Lung (tissue), 11 donors: ENCODE measurements at regions not wholly inside any gene's neighbourhood (a gene's known extent, or its start where the extent isn't known, plus 50 kb on each side); places are given as distances from the start of the nearest gene placed in this dataset.
A peak's percentile ranks its signal among the peaks of the same experiment; 100 is the strongest.

ENCODE experiments used
- ATAC-seq: fragments of 200-7000 bp; cut with Tn5 transposase; one replicate; pipeline ENCODE4 v1.9.1; 2020; ENCODE audit warnings: moderate number of reproducible peaks; ENCODE audit not compliant: insufficient read depth, low FRiP score
- DNase-seq, 3 donors: peaks; one replicate each; pipeline ENCODE4 v3.0.0-alpha.2; 2013 to 2017
- H3K27ac ChIP-seq, 2 donors: one replicate each; pipeline ENCODE4 v1.5.1; 2013; ENCODE audit warnings: mild to moderate bottlenecking in 2 of 2, moderate library complexity in 2 of 2, control low read depth in 1 of 2, inconsistent platforms in 1 of 2, low read depth in 1 of 2, low read length in 1 of 2
- H3K27me3 ChIP-seq, 3 donors: one replicate each; pipeline ENCODE4 v1.5.1; 2013; ENCODE audit warnings: low read length in 2 of 3; ENCODE audit not compliant: control insufficient read depth in 3 of 3, insufficient read depth in 3 of 3
- H3K36me3 ChIP-seq, 4 donors: one replicate each; pipeline ENCODE4 v1.5.1; 2013; ENCODE audit warnings: low read length in 4 of 4, mild to moderate bottlenecking in 1 of 4, moderate library complexity in 1 of 4; ENCODE audit not compliant: control insufficient read depth in 4 of 4, insufficient read depth in 4 of 4
- H3K4me1 ChIP-seq, 5 donors: one replicate each; pipeline ENCODE4 v1.5.1; 2013; ENCODE audit warnings: low read length in 5 of 5, mild to moderate bottlenecking in 2 of 5, moderate library complexity in 1 of 5; ENCODE audit not compliant: control insufficient read depth in 5 of 5, insufficient read depth in 5 of 5
- H3K4me3 ChIP-seq: one replicate; pipeline ENCODE4 v1.5.1; 2013; ENCODE audit warnings: mild to moderate bottlenecking, control low read depth, moderate library complexity
- H3K9ac ChIP-seq, 2 donors: one replicate each; pipeline ENCODE4 v1.5.1; 2013; ENCODE audit warnings: low read length in 2 of 2, control low read depth in 1 of 2; ENCODE audit not compliant: insufficient read depth in 1 of 2
- H3K9me3 ChIP-seq, 4 donors: one replicate each; pipeline ENCODE4 v1.5.1; 2013; ENCODE audit warnings: low read length in 3 of 4, mild to moderate bottlenecking in 1 of 4, moderate library complexity in 1 of 4; ENCODE audit not compliant: control insufficient read depth in 4 of 4, insufficient read depth in 3 of 4
- WGBS, 2 donors: extraction: QIAGEN DNeasy Blood & Tissue Kit; methylation state at CpG; one replicate each; pipeline ENCODE4 v1.1.7; 2013; 5-methylcytosine and 5-hydroxymethylcytosine counted together
- TF ChIP-seq, protein P1 (sequence below): IDR thresholded peaks from 2 replicates; pipeline ENCODE4 v1.5.1; 2012; ENCODE audit warnings: mild to moderate bottlenecking; ENCODE audit errors: control extremely low read depth, extremely low read depth
- donor health status: control.
- donor health status: control.
- donor health status: Bipolar disorder and iron deficiency.
- donor health status: healthy.
- donor health status: DM: yes; HTN: yes; CAD: no.

DNA sequence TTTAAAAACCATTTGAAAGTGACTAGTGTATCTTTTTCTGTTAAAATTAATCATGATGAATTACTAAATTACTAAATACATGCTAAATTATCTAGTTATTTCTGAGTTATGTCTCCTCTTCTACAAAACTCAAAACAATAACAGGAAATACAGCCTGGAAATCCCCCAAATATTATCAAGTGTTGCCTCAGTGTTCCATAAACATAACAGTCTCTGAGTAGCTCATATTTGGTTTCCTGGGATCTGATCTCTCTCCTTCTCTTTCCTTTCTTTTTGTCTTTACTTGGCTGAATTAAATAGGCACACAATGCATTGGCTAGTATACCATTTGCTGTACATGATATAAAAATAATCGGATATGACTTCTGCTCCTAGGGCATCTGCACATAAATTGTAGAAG, 277.6 kb upstream of the IGFBP3 start:
- TF ChIP-seq, protein P1, sequence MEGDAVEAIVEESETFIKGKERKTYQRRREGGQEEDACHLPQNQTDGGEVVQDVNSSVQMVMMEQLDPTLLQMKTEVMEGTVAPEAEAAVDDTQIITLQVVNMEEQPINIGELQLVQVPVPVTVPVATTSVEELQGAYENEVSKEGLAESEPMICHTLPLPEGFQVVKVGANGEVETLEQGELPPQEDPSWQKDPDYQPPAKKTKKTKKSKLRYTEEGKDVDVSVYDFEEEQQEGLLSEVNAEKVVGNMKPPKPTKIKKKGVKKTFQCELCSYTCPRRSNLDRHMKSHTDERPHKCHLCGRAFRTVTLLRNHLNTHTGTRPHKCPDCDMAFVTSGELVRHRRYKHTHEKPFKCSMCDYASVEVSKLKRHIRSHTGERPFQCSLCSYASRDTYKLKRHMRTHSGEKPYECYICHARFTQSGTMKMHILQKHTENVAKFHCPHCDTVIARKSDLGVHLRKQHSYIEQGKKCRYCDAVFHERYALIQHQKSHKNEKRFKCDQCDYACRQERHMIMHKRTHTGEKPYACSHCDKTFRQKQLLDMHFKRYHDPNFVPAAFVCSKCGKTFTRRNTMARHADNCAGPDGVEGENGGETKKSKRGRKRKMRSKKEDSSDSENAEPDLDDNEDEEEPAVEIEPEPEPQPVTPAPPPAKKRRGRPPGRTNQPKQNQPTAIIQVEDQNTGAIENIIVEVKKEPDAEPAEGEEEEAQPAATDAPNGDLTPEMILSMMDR, result no peak
- Histone ChIP-seq H3K27me3 (no peaks in the 10 kb centered on the region), H3K4me3 (no peak overlapping the region), H3K4me1 (peaks cover 0 to 9% (median 0%) of the 10 kb centered on the region in 5 donors), H3K36me3 (no peaks in the 10 kb centered on the region), H3K27ac (no peak overlapping the region), H3K9me3 (no peaks in the 10 kb centered on the region), H3K9ac (no peak overlapping the region)
- peak in 2 of 3 donors; percentile 69 to 78 for DNase-seq
- WGBS, 2 donors, result 72 to 88% methylated on average over 1 of the region's 1 CpG
- ATAC-seq, result no peak

DNA sequence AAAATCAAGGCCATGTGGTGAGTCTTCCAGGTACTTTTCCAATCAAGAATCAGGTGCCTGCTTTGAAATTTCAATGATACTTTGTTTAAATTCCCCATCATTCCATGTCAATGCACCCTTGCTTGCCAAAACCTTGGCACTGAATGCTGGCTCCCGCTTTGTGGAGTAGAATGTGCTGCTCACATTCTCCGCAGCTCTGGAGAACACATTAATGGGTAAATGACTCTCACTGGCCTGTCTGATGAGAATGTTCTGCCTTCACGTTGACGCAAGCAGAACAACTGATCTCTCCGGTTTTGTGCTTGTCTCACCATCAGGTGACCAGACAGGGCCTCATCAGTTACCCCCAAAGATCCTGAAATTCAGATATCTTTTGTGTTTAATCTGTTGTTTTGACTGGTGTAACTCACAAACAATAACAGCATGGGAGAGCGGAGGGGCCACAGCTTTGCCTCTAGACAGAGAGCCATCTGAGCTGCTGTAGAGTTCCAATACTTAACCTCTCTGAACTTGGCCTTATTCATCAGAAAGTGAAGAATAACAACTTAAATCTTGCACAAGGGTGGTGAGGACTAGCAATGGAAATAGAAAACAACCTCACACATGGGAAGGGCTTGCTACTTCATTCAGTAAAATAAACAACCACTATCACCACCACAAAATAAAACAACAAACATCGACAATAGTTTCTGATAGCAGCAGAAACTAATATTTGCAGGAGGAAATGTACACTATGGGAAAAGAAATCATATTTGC, 276.9 kb upstream of the IGFBP3 start:
- Histone ChIP-seq H3K27me3 (no peaks in the 10 kb centered on the region), H3K4me3 (no peak overlapping the region), H3K9me3 (no peaks in the 10 kb centered on the region), H3K36me3 (no peaks in the 10 kb centered on the region), H3K27ac (no peak overlapping the region), H3K4me1 (peaks cover 0 to 9% (median 0%) of the 10 kb centered on the region in 5 donors), H3K9ac (no peak overlapping the region)
- TF ChIP-seq, protein P1, result no peak
- ATAC-seq (no peak), DNase-seq (peak in 2 of 3 donors; percentile 51 to 57)
- 85 to 88% methylated on average over 7 of the region's 7 CpGs for WGBS, 2 donors

DNA sequence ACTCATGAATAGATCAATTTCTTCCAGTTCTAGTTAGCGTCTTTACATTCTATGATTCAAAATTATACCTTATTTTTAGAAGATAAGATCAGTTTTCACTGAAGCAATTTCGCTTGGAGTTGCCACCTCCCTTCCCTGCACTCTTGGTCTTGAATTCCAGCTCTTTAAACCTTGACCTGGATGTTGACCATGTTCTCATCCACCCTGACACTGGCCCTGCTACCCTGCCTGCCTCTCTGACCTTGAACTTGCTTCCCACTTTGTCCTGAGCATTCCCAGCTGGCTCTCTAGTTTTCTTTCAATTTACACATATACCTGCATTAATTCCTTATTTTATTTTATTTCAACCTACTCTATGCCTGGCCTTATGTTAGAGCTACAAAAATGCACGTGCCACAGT, 274.9 kb upstream of the IGFBP3 start:
- Histone ChIP-seq H3K9me3 (peaks cover 0 to 1% (median 0%) of the 10 kb centered on the region in 4 donors), H3K9ac (no peak overlapping the region), H3K4me1 (peaks cover 0 to 9% (median 0%) of the 10 kb centered on the region in 5 donors), H3K36me3 (no peaks in the 10 kb centered on the region), H3K4me3 (no peak overlapping the region), H3K27me3 (no peaks in the 10 kb centered on the region), H3K27ac (no peak overlapping the region)
- ATAC-seq (no peak), DNase-seq (no peak)
- WGBS, 2 donors, result 89 to 91% methylated on average over 3 of the region's 3 CpGs
- TF ChIP-seq, protein P1, result no peak
